GM03348 (cell line): ENCODE measurements at regions not wholly inside any gene's neighbourhood (a gene's known extent, or its start where the extent isn't known, plus 50 kb on each side); places are given as distances from the start of the nearest gene placed in this dataset.
"Not testable (repeated sequence)": the region's sequence is repeated elsewhere in the genome, so short reads cannot be mapped to it uniquely, and the experiment has no call there.

Source experiments
- DNase-seq: peaks from one replicate; pipeline ENCODE4 v3.0.0; 2012; ENCODE audit warnings: low spot score

DNA sequence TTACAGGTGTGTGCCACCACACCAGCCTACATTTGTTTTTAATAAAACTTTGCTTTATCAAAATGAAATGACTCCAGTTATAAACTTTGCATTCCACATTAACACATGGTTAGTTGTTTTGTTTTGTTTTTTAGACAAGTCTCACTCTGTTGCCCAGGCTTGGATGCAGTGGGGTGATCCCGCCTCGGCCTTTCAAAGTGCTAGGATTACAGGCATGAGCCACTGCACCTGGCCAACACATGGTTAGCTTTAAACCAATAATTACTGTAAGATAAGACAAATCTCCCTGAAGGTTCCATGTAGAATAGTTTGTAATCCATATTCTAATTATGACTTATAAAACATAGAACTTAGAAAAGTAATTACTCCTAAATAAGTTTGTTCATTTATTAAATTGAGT is 89.8 kb upstream of the MED13 start:
- DNase-seq: no peak

- DNase-seq: no peak
Observed at GRCh38 chr17:62150471-62150870, 85.4 kb upstream of the MED13 start.

DNA sequence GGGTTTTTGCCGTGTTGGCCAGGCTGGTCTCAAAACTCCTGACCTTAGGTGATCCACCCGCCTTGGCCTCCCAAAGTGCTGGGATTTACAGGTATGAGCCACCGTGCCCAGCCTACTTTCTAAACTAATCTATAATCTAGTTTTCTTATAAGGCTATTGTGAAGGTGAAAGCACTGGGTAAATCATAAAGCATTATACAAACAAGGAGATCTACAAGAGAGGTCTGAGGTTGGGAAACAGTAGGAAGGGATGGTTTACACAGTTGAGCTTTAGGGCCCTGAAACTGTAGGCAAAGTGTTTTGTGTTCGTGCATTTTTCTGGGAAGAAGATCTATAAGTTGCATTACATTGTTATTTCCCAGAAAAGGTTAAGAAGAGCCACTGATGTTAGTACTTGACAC is 84.9 kb upstream of the MED13 start:
- no peak for DNase-seq

DNA sequence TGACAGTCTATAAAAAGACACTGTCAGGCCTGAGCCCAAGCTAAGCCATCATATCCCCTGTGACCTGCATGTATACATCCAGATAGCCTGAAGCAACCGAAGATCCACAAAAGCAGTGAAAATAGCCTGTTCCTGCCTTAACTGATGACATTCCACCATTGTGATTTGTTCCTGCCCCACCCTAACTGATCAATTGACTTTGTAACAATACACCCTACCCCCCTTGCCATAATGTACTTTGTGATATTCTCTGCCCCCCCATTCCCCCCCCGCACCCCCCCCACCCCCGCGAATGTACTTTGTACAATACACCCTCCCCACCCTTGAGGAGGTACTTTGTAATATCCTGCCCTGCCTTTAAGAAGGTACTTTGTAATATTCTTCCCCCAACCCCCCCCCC is 82.2 kb upstream of the MED13 start:
- no peak for DNase-seq

DNA sequence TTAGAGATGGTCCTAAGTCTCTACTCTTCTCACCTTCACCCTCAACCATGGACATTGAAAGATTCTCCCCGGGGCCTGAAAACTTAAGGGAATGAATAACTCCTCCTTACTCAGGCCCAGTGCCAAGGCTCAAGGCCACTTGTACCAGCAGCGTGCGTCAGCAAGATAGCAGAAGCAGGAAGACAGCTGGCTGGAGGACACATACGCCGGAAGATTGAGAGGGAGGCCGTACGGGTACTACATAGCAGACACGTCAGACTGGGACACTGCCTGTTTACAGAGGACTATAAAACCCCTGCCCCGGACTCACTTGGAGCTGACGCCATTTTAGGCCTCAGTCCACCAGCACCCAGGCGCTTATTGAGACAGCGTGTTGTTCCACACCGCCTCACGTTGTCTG is 75.8 kb upstream of the MED13 start:
- DNase-seq: no peak

DNA sequence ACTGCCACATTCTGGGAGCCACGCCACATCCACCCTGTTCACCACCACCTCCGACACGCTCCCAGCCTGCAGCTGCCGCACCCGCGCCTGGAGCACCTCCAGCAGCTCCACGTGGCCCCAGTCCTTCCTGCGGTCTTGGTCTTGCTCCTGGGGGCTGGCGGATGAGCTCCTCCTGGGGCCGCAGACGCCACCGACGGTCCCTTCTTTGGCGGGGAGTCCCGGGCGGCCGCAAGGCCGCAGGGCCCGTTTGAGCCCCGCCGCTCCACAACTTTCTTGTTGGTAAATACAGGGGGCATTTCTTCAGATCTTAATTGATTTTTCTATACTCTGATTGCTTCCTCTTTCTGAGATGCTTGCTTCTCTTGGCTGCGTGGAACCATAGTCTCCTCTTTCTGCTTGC is 75.3 kb upstream of the MED13 start:
- DNase-seq: no peak

DNA sequence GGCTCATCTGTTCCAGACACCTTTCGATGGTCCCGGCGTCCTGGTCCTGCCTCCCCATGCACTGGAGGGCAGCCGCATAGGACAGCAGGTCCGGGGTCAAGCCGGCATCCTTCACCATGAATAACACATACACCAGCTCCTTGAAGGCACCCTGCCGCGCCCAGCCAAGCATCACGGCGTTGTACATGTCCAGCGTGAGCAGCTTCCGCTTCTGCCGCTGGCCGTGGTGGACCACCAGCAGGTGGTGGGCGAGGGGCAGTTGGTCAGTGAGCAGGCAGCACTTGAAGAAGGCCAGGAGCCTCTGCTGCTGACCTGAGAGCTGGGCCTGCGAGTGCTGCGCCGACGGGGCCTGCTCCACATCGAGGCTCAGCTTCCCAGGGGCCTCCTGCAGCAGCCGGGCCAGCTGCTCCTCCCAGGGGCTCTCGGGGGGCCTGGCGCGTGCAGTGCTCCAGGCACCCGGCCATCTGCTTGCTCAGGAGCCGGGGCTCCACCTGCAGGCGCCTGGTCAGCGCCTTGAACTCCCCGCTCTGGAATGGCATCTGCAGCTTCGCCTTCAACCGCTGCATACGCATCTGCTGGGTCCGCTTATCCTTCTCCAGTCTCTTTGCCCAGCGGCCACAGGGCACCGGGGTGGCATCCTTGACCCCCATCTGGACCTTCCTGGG is 74.7 kb upstream of the MED13 start:
- DNase-seq: not testable (repeated sequence)

DNA sequence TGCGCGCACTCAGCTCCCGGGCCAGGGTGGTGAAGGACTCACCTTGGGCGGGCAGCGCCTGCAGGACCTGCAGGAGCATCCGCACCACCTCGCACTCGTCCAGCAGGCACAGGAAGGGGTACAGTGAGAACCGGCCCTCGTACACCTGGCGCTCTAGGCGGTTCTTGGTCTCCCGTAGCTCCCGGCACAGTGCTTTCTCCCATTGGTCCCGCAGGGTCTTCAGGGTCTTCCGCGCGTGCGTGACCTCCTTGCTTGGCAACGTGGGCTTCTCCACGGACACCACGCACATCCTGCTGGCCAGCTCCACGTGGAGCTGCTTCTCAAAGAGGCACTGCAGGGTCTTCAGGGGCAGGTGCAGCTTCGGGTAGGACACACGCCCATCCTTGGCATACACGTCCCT is 74.1 kb upstream of the MED13 start:
- no peak for DNase-seq

GRCh38 chr17:62138676-62139121 is 73.6 kb upstream of the MED13 start:
- not testable (repeated sequence) for DNase-seq

DNA sequence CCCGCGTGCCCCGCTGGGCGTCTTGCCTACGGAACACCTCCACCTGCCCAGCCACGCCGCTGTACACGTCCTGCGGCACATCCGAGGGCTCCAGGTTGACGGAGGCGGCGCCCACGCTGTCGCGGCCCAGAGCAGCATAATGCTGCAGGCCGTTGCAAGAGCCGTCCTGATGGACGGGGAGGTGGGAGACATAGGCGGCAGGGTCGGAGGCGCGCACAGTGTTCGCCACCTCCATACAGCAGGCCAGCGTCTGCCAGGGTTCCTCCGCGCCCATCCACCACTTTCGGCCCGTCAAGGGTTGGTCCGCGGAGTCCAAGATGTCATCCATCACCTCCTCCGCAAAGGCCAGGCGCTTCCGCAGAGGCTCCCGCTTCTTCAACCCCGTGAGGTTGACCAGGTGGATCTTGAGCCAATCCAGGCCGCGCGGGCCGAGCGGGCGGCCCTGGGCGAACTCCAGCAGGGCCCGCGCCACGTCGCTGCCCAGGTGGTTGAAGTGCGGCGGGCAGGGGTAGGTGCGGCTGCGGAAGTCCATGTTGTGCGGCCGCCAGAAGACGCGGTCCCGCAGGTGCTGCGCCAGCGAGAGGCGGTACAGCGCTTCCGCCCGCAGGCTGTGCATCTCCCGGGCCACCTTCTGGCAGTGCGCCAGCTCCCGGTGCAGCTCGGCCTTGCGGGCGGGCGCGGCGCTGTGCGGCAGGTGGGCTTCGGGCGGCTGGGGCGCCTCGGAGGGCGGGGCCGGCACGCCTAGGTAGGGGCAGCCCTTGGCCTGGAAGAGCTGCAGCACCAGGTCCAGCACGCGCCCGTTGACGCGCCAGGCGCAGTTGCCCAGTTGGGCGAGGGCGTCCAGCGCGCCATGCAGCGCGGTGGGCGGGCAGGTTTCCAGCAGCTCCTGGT is 72.9 kb upstream of the MED13 start:
- not testable (repeated sequence) for DNase-seq

DNA sequence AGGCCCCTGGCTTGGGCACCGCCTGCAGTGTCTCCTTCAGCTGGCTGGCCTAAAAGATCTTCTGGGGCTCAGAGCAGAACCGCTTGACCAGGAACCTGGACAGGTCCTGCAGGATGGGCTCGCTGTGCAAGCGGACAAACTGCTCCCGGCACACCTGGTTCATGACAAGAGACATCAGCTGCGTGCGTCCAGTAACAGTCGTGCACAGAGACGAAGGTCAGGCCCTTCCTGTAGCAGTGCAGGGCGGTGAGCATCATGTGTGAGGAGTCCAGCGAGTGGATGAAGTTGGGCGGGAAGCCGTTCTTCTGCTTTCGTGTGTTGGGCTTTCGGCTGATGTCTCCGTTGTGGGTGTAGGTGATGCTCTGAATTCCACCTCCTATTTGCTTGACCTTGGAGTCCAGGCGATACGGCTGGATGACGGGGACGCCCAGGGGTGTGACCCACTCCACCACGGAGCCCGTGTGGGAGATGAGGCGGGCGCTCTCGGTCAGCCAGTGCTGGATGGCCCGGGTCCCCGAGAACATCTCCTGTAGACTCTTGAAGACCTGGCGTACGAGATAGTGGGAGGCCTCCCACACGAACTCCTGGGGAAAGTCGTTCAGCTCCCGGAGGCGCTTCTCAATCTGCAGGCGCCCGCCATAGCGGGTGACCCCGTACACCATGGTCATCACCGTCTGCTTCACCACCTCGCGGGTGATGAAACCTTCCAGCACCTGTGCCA is 72.1 kb upstream of the MED13 start:
- DNase-seq: not testable (repeated sequence)

GRCh38 chr17:62135742-62136141 is 70.7 kb upstream of the MED13 start:
- DNase-seq: no peak

DNA sequence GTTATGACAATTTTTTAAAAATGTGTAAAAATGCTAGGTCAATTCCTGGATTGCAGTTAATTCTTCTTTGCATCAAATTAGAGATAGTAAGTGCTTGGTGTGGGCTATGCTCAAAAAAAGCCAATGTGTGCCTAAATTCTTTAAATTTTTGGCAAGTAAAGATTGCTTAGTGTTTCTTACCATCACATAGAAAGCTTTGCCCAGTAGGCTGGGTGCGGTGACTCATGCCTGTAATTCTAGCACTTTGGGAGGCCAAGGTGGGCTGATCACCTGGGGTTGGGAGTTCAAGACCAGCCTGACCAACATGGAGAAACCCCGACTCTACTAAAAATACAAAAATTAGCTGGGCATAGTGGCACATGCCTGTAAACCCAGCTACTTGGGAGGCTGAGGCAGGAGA is 70.0 kb upstream of the MED13 start:
- DNase-seq: not testable (repeated sequence)

- DNase-seq: peak; percentile 22
Observed at GRCh38 chr17:62134397-62134796, 69.3 kb upstream of the MED13 start.

GRCh38 chr17:62131271-62131670 is 66.2 kb upstream of the MED13 start:
- DNase-seq: not testable (repeated sequence)

- no peak for DNase-seq
Observed at GRCh38 chr17:62130739-62131138, 65.7 kb upstream of the MED13 start.

DNA sequence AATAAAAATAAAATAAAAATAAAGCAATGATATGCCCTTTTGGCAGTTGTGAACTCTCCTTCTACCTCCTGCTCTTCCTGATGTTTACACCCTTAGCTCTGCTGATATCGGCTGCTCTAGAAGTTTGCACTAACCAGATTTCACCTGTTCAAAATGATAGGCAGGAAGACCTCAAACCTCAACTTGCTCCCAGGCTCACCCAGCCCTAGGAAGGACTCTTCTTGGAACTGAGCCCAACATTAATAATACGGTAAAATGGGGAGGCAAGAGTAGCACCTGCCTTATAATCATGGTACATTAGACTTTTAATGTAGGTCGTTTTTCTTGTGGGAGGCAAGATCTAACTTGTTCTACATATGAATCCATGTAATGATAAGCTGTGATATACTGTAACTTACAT is 61.2 kb upstream of the MED13 start:
- no peak for DNase-seq

GRCh38 chr17:62125307-62125706 is 60.2 kb upstream of the MED13 start:
- DNase-seq: no peak

GRCh38 chr17:62121025-62121730 is 56.1 kb upstream of the MED13 start:
- no peak for DNase-seq

DNA sequence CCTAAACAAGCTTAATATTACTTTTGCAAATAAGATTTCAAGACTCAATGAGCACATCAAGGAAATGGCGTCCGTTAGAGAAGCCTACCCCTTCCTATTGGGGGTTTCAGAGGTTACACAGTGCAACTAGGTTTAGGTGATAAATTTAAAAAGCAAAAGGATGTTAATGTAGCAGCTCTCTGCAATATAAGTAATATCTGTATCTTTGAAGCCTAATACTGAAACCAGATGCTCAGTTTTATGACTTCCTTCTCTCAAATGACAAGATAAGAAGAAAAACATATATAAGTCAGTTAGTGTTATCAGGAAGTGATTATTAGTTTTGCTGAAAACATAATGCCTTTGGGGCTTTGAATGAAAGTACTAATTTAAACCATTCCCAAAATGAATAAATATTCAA is 54.3 kb upstream of the MED13 start:
- no peak for DNase-seq
